ACC112 (cell line): ENCODE measurements at regions not wholly inside any gene's neighbourhood (a gene's known extent, or its start where the extent isn't known, plus 50 kb on each side); places are given as distances from the start of the nearest gene placed in this dataset.
"Not testable (repeated sequence)": the region's sequence is repeated elsewhere in the genome, so short reads cannot be mapped to it uniquely, and the experiment has no call there.

Experiments used
- H2AFZ ChIP-seq: fragments of 200-600 bp; sonication (generic); one replicate; pipeline ENCODE4 v1.6.0; 2017; ENCODE audit warnings: antibody characterized with exemption, low read length; ENCODE audit not compliant: unreplicated experiment
- H3K27ac ChIP-seq: fragments of 200-600 bp; sonication (generic); 2 replicates; pipeline ENCODE4 v1.5.1; 2014; ENCODE audit warnings: low read depth, mild to moderate bottlenecking, antibody characterized with exemption, low read length, moderate library complexity
- H3K27me3 ChIP-seq: fragments of 200-600 bp; sonication (generic); 2 replicates; pipeline ENCODE4 v1.6.1; 2014; ENCODE audit warnings: mild to moderate bottlenecking, antibody characterized with exemption, low read length, moderate library complexity, mixed read lengths; ENCODE audit not compliant: insufficient read depth
- H3K36me3 ChIP-seq: fragments of 200-600 bp; sonication (generic); 2 replicates; pipeline ENCODE4 v1.6.1; 2016; ENCODE audit warnings: mild to moderate bottlenecking, antibody characterized with exemption, low read length, moderate library complexity, mixed read lengths; ENCODE audit not compliant: insufficient read depth
- H3K4me1 ChIP-seq: fragments of 200-600 bp; sonication (generic); one replicate; pipeline ENCODE4 v1.6.1; 2016; ENCODE audit warnings: low read length, mixed read lengths; ENCODE audit not compliant: insufficient read depth, unreplicated experiment, control insufficient read depth
- H3K4me3 ChIP-seq: fragments of 200-600 bp; sonication (generic); 2 replicates; pipeline ENCODE4 v1.5.1; 2014; ENCODE audit warnings: mild to moderate bottlenecking, low read depth, low read length
- H3K79me2 ChIP-seq: fragments of 200-600 bp; sonication (generic); one replicate; pipeline ENCODE4 v1.6.0; 2016; ENCODE audit warnings: low read length; ENCODE audit not compliant: control insufficient read depth, unreplicated experiment, insufficient read depth

DNA sequence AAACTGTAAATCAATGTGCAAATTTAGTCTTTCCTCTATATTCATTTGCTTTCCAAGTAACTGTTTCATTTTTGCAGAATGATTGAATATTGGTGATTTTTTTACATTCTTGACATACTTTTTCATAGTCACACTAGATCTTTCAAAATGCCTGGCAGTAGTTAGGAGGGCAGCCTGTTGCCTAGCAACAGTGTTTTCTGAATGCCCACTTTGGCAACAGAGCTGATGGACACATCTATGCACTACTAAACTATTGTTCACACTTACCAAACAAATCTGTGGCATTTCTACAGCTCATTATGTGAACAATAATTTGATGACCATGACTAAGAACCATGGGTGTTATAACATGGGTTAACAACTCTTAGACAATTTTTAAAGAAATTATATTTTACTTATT lies 438.0 kb upstream of the IMPG1 start:
- Histone ChIP-seq H3K4me1 (no peaks in the 10 kb centered on the region), H3K36me3 (no peaks in the 10 kb centered on the region), H3K4me3 (no peak overlapping the region), H3K79me2 (no peaks in the 10 kb centered on the region), H2AFZ (no peak overlapping the region), H3K27me3 (no peaks in the 10 kb centered on the region), H3K27ac (no peak overlapping the region)

DNA sequence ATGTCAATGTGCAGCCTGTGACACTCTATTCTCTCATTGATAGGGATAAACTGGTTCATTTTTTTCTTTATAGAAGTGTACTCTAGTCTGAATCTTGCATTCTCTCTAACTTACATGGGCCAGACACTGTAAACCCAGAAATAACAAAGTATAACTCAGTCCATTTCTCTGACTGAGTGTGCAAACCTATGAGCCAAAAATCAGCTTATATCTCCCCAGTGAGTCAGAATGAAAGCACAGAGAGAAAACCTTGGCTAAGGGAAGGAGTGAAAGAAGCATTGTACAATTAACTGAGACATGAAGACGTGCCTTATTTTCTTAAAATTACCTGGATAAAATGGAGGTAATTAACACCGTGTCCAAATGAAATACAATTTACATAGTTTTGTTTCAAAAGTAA lies 436.9 kb upstream of the IMPG1 start:
- H3K79me2 ChIP-seq, result no peaks in the 10 kb centered on the region
- H3K4me1 ChIP-seq, result no peaks in the 10 kb centered on the region
- no peak overlapping the region for H3K4me3 ChIP-seq
- H3K36me3 ChIP-seq, result no peaks in the 10 kb centered on the region
- H3K27ac ChIP-seq, result no peak overlapping the region
- H2AFZ ChIP-seq, result no peak overlapping the region
- H3K27me3 ChIP-seq, result no peaks in the 10 kb centered on the region

DNA sequence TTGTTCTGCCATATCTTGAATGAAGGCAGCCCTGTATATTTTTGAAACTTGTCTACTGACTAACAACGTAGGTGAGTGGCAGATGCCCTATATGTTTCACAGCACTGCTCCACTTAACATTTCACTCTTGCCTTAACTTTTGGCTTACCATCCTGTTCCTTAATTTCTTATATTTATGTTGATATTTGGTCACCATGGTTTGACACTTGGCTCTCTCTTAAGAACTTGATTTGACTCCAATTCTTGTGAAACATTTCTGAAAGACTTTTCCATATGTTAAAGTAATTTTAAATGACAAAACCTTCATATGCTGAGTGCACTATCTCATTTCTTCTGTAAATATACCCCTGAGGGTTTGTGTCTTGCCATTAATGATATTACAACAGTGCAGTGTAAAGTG lies 434.3 kb upstream of the IMPG1 start:
- Histone ChIP-seq H3K4me3 (no peak overlapping the region), H3K27me3 (no peaks in the 10 kb centered on the region), H3K4me1 (no peaks in the 10 kb centered on the region), H3K36me3 (no peaks in the 10 kb centered on the region), H3K79me2 (no peaks in the 10 kb centered on the region), H2AFZ (no peak overlapping the region), H3K27ac (no peak overlapping the region)

DNA sequence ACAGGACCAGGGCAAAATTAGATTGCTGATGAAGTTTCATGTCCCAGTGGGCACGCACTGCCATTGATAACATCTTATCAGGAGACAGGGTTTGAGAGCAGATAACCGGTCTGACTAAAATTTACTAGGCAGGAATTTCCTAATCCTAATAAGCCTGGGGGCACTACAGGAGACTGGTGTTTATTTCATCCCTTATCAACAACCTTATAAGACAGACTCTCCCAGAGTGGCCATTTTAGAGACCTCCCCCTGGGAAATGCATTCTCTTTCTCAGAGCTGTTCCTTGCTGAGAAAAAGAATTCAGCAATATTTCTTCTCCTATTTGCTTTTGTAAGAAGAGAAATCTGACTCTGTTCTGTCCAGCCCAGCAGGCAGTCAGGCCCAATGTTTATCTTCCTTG lies 423.4 kb upstream of the IMPG1 start:
- no peaks in the 10 kb centered on the region for H3K4me1 ChIP-seq
- no peaks in the 10 kb centered on the region for H3K79me2 ChIP-seq
- no peak overlapping the region for H2AFZ ChIP-seq
- H3K36me3 ChIP-seq, result no peaks in the 10 kb centered on the region
- no peak overlapping the region for H3K27ac ChIP-seq
- no peak overlapping the region for H3K4me3 ChIP-seq
- H3K27me3 ChIP-seq, result no peaks in the 10 kb centered on the region

DNA sequence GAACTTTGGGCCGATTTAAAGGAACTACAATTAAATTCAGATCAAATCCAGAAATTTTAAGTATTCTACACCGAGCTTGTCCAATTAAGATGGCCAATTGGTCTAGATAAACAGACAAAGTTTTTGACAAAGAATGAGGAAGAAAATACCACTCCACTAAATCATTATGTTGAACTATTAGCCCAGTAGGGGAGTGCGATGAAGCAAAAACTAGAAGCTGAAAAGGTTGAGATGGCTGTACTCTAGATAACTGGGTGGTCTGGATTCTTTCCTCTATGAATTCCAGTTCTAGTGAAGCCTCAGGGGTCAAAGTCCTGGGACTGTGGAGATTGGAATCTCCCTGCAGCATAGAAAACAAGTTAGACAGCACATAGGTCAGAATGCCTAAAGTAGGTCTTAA lies 418.9 kb upstream of the IMPG1 start:
- H3K36me3 ChIP-seq, H3K27ac ChIP-seq, H3K4me1 ChIP-seq, H3K79me2 ChIP-seq, H3K27me3 ChIP-seq, H3K4me3 ChIP-seq, H2AFZ ChIP-seq: not testable (repeated sequence)

DNA sequence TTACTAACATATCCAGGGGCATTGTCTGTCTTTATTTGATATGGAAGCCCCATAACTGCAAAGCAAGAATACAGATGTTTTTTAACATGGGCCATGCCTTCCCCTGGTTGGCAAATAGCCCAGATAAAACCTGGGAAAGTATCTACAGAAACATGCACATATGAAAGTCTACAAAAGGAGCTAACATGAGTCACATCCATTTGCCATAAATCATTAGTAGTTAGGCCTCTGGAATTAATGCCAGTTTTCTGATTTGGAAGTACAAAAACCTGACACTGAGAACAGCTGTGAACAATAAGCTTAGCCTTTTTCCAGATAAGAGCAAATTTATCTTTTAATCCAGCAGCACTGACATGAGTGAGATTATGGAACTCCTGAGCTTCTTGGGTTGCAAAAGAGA lies 418.0 kb upstream of the IMPG1 start:
- H3K27ac ChIP-seq, result no peak overlapping the region
- no peaks in the 10 kb centered on the region for H3K27me3 ChIP-seq
- H2AFZ ChIP-seq, result no peak overlapping the region
- no peak overlapping the region for H3K4me3 ChIP-seq
- no peaks in the 10 kb centered on the region for H3K36me3 ChIP-seq
- no peaks in the 10 kb centered on the region for H3K79me2 ChIP-seq
- no peaks in the 10 kb centered on the region for H3K4me1 ChIP-seq

DNA sequence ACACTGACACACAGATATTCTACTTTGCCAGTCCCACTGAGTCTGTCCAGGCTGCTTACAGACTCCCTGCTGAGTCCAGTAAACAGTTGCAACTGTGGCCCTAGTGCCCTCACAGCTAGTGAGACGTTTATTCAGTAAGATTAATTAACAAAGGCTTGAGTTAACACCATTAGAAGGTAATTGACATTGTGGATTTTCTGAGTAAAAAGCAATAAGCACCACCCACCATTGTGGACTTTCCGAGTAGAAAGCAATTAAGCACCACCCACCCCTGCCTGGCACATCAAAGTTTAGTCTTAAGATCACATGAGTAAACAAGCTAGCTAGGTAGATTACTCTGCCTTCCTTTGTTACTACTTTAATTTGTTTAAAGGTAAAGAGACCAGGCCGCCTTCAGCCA lies 408.6 kb upstream of the IMPG1 start:
- no peak overlapping the region for H2AFZ ChIP-seq
- H3K27me3 ChIP-seq, result no peaks in the 10 kb centered on the region
- no peak overlapping the region for H3K4me3 ChIP-seq
- no peaks in the 10 kb centered on the region for H3K36me3 ChIP-seq
- no peak overlapping the region for H3K27ac ChIP-seq
- H3K4me1 ChIP-seq, result no peaks in the 10 kb centered on the region
- no peaks in the 10 kb centered on the region for H3K79me2 ChIP-seq

DNA sequence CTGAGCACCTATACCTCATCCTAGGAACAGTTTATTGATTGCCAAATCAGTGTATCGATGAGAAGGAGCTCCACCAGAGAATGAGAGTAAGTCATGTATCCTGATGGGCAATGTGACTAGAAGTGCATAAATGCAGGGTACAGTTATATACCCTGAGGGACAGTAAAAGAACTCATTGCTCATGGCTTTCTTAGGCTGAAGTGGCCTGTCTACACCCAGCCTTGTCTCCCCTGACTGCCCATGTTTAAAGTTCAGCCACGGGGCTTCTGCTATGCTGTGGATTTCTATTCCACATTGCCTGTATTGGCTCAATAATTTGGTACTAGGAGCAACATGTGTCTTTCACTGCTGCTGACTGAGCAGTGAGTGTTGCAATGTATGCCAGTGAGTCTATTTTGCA lies 400.4 kb upstream of the IMPG1 start:
- no peaks in the 10 kb centered on the region for H3K27me3 ChIP-seq
- H2AFZ ChIP-seq, result no peak overlapping the region
- H3K4me1 ChIP-seq, result no peaks in the 10 kb centered on the region
- no peak overlapping the region for H3K4me3 ChIP-seq
- H3K79me2 ChIP-seq, result no peaks in the 10 kb centered on the region
- no peak overlapping the region for H3K27ac ChIP-seq
- H3K36me3 ChIP-seq, result no peaks in the 10 kb centered on the region

DNA sequence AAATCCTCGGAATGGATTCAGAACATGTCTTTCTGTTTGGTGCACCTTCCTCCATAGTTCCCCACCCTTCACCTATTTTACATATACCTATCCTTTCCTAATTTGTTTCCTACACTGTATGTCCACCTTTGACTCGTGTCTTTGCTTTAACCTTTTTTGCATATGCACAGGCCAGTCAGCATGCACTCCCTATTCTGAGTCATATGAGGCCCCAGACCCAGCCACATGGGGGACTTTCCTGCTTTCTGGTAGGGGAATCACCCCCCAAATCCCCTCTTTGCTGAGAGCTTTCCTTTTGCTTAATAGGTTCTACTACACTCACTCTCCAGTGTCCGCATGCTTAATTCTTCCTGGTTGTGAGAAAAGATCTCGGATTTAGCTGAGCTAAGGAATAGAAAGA lies 393.8 kb upstream of the IMPG1 start:
- H3K36me3 ChIP-seq, result no peaks in the 10 kb centered on the region
- no peak overlapping the region for H3K27ac ChIP-seq
- H3K27me3 ChIP-seq, result no peaks in the 10 kb centered on the region
- no peak overlapping the region for H3K4me3 ChIP-seq
- no peak overlapping the region for H2AFZ ChIP-seq
- no peaks in the 10 kb centered on the region for H3K4me1 ChIP-seq
- H3K79me2 ChIP-seq, result no peaks in the 10 kb centered on the region

DNA sequence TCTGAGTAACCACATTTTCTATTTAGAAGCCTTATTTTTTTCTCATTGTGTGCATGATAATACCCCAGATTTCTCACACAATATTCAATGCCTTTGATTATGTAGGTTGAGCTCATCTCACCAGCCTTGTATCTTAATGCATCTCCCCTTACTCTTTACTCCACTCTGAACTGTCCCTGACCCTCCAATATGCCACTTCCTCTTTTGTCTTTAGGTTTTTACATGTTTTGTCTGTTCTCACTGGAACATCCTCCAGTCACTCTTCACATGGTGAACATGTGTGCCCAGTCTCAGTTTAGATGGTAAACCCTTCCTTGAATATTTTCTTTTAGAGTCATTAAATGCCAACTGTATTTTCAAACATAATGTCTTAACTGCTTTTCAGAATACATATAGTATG lies 392.9 kb upstream of the IMPG1 start:
- Histone ChIP-seq H3K27me3 (no peaks in the 10 kb centered on the region), H3K4me1 (no peaks in the 10 kb centered on the region), H3K4me3 (no peak overlapping the region), H3K27ac (no peak overlapping the region), H3K79me2 (no peaks in the 10 kb centered on the region), H3K36me3 (no peaks in the 10 kb centered on the region), H2AFZ (no peak overlapping the region)

DNA sequence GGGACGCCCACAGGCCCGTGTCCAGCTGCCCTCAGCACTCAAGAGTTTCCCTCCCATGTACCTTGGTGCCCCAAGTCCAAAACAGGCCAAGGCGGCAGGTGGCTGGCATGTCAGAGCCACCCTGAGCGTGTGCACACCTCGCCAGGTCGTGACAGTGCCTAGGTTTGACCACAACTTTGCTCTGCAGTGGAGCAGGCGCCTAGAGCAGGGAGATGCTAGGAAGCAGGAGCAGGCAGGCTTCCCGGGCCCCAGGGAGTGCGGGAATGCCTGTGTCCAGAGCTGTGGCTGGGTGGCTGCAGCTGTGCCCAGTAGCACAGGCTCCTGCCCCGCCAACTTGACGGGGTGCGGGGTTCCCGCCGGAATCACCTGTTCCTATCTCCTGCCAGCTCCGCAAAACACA lies 380.8 kb upstream of the IMPG1 start:
- Histone ChIP-seq H3K27ac (no peak overlapping the region), H3K27me3 (no peaks in the 10 kb centered on the region), H3K79me2 (no peaks in the 10 kb centered on the region), H3K4me3 (no peak overlapping the region), H3K36me3 (no peaks in the 10 kb centered on the region), H3K4me1 (no peaks in the 10 kb centered on the region), H2AFZ (no peak overlapping the region)
